Dendritic cell treated with granulocyte-macrophage colony-stimulating factor and Interleukin-4, amounts not matched to agents 40 ng/mL and 50 ng/mL, for 4 days (primary cell): ENCODE measurements at regions not wholly inside any gene's neighbourhood (a gene's known extent, or its start where the extent isn't known, plus 50 kb on each side); places are given as distances from the start of the nearest gene placed in this dataset.
"Not testable (repeated sequence)": the region's sequence is repeated elsewhere in the genome, so short reads cannot be mapped to it uniquely, and the experiment has no call there.

Experiments
- H3K27ac Mint-ChIP-seq: one replicate; pipeline ENCODE4 v1.8.0; 2022; ENCODE audit warnings: mild to moderate bottlenecking, mixed read lengths
- H3K27me3 Mint-ChIP-seq: one replicate; pipeline ENCODE4 v1.8.0; 2022; ENCODE audit warnings: mild to moderate bottlenecking, mixed read lengths
- H3K36me3 Mint-ChIP-seq: one replicate; pipeline ENCODE4 v1.8.0; 2022; ENCODE audit warnings: low read depth, mixed read lengths
- H3K4me1 Mint-ChIP-seq: one replicate; pipeline ENCODE4 v1.8.0; 2022; ENCODE audit warnings: low read depth, mixed read lengths
- H3K4me3 Mint-ChIP-seq: one replicate; pipeline ENCODE4 v1.8.0; 2022; ENCODE audit warnings: mild to moderate bottlenecking, moderate library complexity, mixed read lengths
- H3K9me3 Mint-ChIP-seq: one replicate; pipeline ENCODE4 v1.8.0; 2022; ENCODE audit warnings: mixed read lengths
- intact Hi-C: fragments of 100-400 bp; cut with micrococcal nuclease; formaldehyde crosslinking; loops from one replicate; pipeline ENCODE4 v1.15.0; 2022

- no peak overlapping the region for H3K4me3 Mint-ChIP-seq
- H3K4me1 Mint-ChIP-seq: peaks cover 6% of the 10 kb centered on the region
- intact Hi-C loops: no loop called here
- H3K27ac Mint-ChIP-seq: no peak overlapping the region
- H3K9me3 Mint-ChIP-seq: peaks cover 41% of the 10 kb centered on the region
- no peaks in the 10 kb centered on the region for H3K27me3 Mint-ChIP-seq
- no peaks in the 10 kb centered on the region for H3K36me3 Mint-ChIP-seq
Observed at GRCh38 chr13:66074018-66074615, 1156.0 kb downstream of the PCDH9 start.

DNA sequence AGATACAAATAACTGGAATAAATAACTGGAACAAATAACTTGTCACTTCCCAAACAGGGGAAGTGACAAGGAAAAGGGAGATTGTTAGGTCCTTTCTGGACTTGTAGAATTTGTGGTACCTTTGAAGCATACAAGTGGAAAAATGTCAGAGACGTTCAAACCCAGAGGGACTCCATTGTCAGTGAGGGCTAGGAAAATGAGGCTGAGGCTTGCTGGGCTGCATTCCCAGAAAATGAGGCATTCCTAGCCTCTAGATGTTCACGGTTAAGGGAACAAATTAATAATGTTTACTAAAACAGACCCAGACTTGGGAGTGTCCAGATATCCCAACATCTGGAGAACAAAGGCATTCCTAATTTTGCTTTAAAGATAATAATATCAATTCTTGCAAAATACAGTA is 1158.0 kb downstream of the PCDH9 start:
- H3K27me3 Mint-ChIP-seq, intact Hi-C loops, H3K27ac Mint-ChIP-seq, H3K36me3 Mint-ChIP-seq, H3K4me3 Mint-ChIP-seq, H3K4me1 Mint-ChIP-seq: not testable (repeated sequence)
- peaks cover 41% of the 10 kb centered on the region for H3K9me3 Mint-ChIP-seq

DNA sequence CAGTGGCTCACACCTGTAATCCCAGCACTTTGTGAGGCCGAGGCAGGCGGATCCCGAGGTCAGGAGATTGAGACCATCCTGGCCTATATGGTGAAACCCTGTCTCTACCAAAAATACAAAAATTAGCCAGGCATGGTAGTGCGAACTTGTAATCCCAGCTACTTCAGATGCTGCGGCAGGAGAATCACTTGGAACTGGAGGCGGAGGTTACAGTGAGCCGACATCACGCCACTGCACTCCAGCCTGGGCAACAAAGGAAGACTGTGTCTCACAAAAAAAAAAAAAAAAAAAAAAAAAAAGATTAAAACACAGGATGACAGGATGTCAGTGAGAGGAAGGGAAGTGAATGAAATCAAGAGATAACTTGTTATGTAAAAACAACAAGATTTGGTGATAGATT is 1158.5 kb downstream of the PCDH9 start:
- Mint-ChIP-seq H3K4me1 (peaks cover 4% of the 10 kb centered on the region), H3K9me3 (peaks cover 36% of the 10 kb centered on the region), H3K36me3 (no peaks in the 10 kb centered on the region), H3K27me3 (no peaks in the 10 kb centered on the region), H3K27ac (no peak overlapping the region), H3K4me3 (no peak overlapping the region)
- intact Hi-C loops: no loop called here

DNA sequence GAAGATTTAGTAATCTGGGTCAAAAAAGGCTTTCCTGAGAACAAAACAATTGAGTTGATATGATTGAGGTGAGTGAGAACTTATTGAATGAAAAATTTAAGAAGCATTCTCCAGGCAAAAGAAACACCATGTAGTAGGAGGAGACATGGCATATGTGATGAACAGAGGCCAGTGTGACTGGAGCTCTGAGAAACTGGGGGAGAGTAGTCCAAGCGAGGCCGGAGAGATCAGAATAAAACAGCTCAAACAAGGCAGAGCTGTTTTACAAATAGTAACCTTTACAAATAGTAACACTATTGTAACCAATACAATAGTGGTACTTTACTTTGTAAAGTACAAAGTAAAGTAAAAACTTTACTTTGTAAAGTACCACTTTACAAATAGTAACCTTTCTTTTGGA is 1159.1 kb downstream of the PCDH9 start:
- H3K4me1 Mint-ChIP-seq: no peaks in the 10 kb centered on the region
- no peaks in the 10 kb centered on the region for H3K36me3 Mint-ChIP-seq
- H3K4me3 Mint-ChIP-seq: no peak overlapping the region
- no peak overlapping the region for H3K27ac Mint-ChIP-seq
- peaks cover 31% of the 10 kb centered on the region for H3K9me3 Mint-ChIP-seq
- no peaks in the 10 kb centered on the region for H3K27me3 Mint-ChIP-seq
- intact Hi-C loops: no loop called here

GRCh38 chr13:66069570-66069969 is 1160.6 kb downstream of the PCDH9 start:
- peaks cover 31% of the 10 kb centered on the region for H3K9me3 Mint-ChIP-seq
- no peaks in the 10 kb centered on the region for H3K4me1 Mint-ChIP-seq
- no peaks in the 10 kb centered on the region for H3K27me3 Mint-ChIP-seq
- intact Hi-C loops: no loop called here
- no peak overlapping the region for H3K4me3 Mint-ChIP-seq
- H3K27ac Mint-ChIP-seq: no peak overlapping the region
- no peaks in the 10 kb centered on the region for H3K36me3 Mint-ChIP-seq

- no peak overlapping the region for H3K27ac Mint-ChIP-seq
- H3K9me3 Mint-ChIP-seq: peaks cover 27% of the 10 kb centered on the region
- H3K4me1 Mint-ChIP-seq: no peaks in the 10 kb centered on the region
- H3K27me3 Mint-ChIP-seq: no peaks in the 10 kb centered on the region
- intact Hi-C loops: no loop called here
- H3K36me3 Mint-ChIP-seq: no peaks in the 10 kb centered on the region
- no peak overlapping the region for H3K4me3 Mint-ChIP-seq
Observed at GRCh38 chr13:66068683-66069082, 1161.5 kb downstream of the PCDH9 start.

DNA sequence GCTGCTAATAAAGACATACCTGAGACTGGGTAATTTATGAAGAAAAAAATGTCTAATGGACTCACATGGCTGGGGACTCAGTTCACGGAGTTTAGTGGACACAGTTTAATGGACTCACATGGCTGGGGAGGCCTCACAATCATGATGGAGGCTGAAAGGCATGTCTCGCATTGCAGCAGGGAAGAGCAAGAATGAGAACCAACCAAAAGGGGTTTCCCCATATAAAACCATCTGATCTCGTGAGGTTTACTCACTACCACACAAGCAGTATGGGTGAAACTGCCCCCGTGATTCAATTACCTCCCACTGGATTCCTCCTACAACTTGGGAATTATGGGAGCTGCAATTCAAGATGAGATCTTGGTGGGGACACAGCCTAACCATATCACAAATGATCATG is 1181.2 kb downstream of the PCDH9 start:
- Mint-ChIP-seq H3K27me3 (no peaks in the 10 kb centered on the region), H3K9me3 (peaks cover 51% of the 10 kb centered on the region), H3K36me3 (no peaks in the 10 kb centered on the region), H3K4me3 (no peak overlapping the region), H3K27ac (no peak overlapping the region), H3K4me1 (no peaks in the 10 kb centered on the region)
- intact Hi-C loops: no loop called here

DNA sequence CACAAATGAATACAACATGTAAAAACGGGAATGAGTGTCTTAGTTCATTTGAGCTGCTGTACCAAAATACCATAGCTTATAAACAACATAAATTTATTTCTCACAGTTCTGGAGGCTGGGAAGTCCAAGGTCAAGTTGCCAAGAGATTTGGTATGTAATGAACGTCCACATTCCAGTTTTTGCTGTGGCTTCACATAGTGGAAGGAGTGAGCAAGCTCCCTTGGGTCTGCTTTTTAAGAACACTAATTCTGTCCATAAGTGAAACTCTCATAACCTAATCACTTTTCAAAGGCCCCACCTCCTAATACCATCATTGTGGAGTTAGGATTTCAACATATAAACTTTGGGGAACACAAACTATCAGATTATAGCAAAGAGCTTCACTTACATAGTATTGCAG is 1189.6 kb downstream of the PCDH9 start:
- intact Hi-C loops: no loop called here
- Mint-ChIP-seq H3K27me3 (no peaks in the 10 kb centered on the region), H3K4me3 (no peak overlapping the region), H3K36me3 (no peaks in the 10 kb centered on the region), H3K9me3 (peaks cover 10% of the 10 kb centered on the region), H3K27ac (no peak overlapping the region), H3K4me1 (no peaks in the 10 kb centered on the region)

- no peaks in the 10 kb centered on the region for H3K36me3 Mint-ChIP-seq
- no peaks in the 10 kb centered on the region for H3K27me3 Mint-ChIP-seq
- intact Hi-C loops: no loop called here
- H3K27ac Mint-ChIP-seq: no peak overlapping the region
- H3K4me1 Mint-ChIP-seq: no peaks in the 10 kb centered on the region
- H3K9me3 Mint-ChIP-seq: peaks cover 10% of the 10 kb centered on the region
- no peak overlapping the region for H3K4me3 Mint-ChIP-seq
Observed at GRCh38 chr13:66037096-66037495, 1193.0 kb downstream of the PCDH9 start.

DNA sequence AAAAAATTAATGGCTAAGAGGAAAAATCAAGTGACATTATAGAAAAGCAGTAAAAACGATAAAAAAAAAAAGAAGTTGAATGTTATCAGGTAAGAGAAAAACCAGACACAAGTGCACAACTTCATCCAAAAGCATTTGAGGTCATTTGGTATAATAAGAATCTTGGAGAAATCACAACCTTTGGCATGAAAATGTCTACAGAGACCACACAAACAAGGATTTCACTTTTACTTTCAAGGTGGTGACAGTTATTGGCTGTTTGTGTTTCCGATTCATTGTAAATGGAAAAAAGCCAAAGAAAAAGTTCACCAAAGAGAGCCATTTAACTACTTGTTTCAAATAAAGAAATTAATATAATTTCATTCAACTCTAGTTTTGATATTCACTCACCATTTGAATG is 1193.5 kb downstream of the PCDH9 start:
- Mint-ChIP-seq H3K36me3 (no peaks in the 10 kb centered on the region), H3K4me1 (no peaks in the 10 kb centered on the region), H3K27ac (no peak overlapping the region), H3K27me3 (no peaks in the 10 kb centered on the region), H3K4me3 (no peak overlapping the region), H3K9me3 (peaks cover 10% of the 10 kb centered on the region)
- intact Hi-C loops: no loop called here

GRCh38 chr13:66036024-66036614 is 1194.0 kb downstream of the PCDH9 start:
- Mint-ChIP-seq H3K27me3 (no peaks in the 10 kb centered on the region), H3K4me3 (no peak overlapping the region), H3K4me1 (no peaks in the 10 kb centered on the region), H3K9me3 (peaks cover 10% of the 10 kb centered on the region), H3K27ac (no peak overlapping the region), H3K36me3 (no peaks in the 10 kb centered on the region)
- intact Hi-C loops: no loop called here

- Mint-ChIP-seq H3K27ac (no peak overlapping the region), H3K27me3 (no peaks in the 10 kb centered on the region), H3K4me1 (no peaks in the 10 kb centered on the region), H3K9me3 (peaks cover 5% of the 10 kb centered on the region), H3K36me3 (no peaks in the 10 kb centered on the region), H3K4me3 (no peak overlapping the region)
- intact Hi-C loops: no loop called here
Observed at GRCh38 chr13:66033924-66034323, 1196.2 kb downstream of the PCDH9 start.

- intact Hi-C loops: no loop called here
- H3K9me3 Mint-ChIP-seq: peaks cover 8% of the 10 kb centered on the region
- H3K4me1 Mint-ChIP-seq: no peaks in the 10 kb centered on the region
- no peaks in the 10 kb centered on the region for H3K27me3 Mint-ChIP-seq
- H3K27ac Mint-ChIP-seq: no peak overlapping the region
- no peaks in the 10 kb centered on the region for H3K36me3 Mint-ChIP-seq
- no peak overlapping the region for H3K4me3 Mint-ChIP-seq
Observed at GRCh38 chr13:66021846-66022245, 1208.3 kb downstream of the PCDH9 start.

DNA sequence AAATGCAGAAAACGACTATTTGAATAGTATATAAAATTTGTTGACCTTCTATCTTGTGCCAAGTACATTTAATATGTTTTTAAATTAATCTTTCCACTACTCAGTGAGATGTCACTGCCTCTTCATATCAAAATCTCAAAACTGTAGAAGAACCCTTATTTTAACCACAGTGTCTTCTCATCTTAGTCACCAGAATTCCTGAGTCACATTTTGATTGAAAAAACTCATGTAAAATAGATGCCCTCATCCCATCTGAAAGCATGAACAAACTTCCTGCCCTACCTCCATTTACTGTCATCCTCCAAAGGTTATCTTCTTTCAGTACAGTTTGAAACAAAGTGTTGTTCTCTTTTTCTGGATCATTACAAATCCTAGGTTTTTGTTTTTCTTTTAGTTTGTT is 1215.4 kb downstream of the PCDH9 start:
- no peaks in the 10 kb centered on the region for H3K27me3 Mint-ChIP-seq

DNA sequence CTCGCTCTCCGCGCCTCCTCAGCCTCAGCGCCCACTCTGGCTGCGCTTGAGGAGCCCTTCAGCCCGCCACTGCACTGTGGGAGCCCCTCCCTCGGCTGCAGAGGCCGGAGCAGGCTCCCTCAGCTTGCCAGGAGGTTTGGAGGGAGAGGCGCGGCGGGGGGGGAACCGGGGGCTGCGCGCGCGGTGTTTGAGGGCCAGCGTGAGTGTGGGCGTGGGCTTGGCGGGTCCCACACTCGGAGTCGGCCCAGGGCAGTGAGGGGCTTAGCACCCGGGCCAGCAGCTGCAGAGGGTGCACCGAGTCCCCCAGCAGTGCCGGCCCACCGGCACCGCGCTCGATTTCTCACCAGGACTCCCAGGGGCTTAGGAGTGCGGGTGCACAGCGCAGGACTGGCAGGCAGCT is 1220.9 kb downstream of the PCDH9 start:
- no peaks in the 10 kb centered on the region for H3K4me1 Mint-ChIP-seq

More for the DNA sequence above, 1215.4 kb downstream of the PCDH9 start:
- no peaks in the 10 kb centered on the region for H3K4me1 Mint-ChIP-seq
- no peak overlapping the region for H3K27ac Mint-ChIP-seq
- intact Hi-C loops: no loop called here
- H3K4me3 Mint-ChIP-seq: no peak overlapping the region
- H3K36me3 Mint-ChIP-seq: no peaks in the 10 kb centered on the region
- peaks cover 17% of the 10 kb centered on the region for H3K9me3 Mint-ChIP-seq

More for the DNA sequence above, 1220.9 kb downstream of the PCDH9 start:
- peaks cover 22% of the 10 kb centered on the region for H3K9me3 Mint-ChIP-seq
- H3K4me3 Mint-ChIP-seq: no peak overlapping the region
- H3K27ac Mint-ChIP-seq: no peak overlapping the region
- no peaks in the 10 kb centered on the region for H3K27me3 Mint-ChIP-seq
- no peaks in the 10 kb centered on the region for H3K36me3 Mint-ChIP-seq
- intact Hi-C loops: no loop called here
